Glutamatergic neuron (in vitro differentiated cells): ENCODE measurements at regions not wholly inside any gene's neighbourhood (a gene's known extent, or its start where the extent isn't known, plus 50 kb on each side); places are given as distances from the start of the nearest gene placed in this dataset.
"Not testable (repeated sequence)": the region's sequence is repeated elsewhere in the genome, so short reads cannot be mapped to it uniquely, and the experiment has no call there.

Source experiments
- DNase-seq: peaks from one replicate; pipeline ENCODE4 v3.0.0; 2022
- H3K27ac Mint-ChIP-seq: one replicate; pipeline ENCODE4 v1.8.0; 2020; ENCODE audit warnings: mild to moderate bottlenecking, mixed read lengths, inconsistent platforms; ENCODE audit not compliant: unreplicated experiment
- H3K27me3 Mint-ChIP-seq: one replicate; pipeline ENCODE4 v1.8.0; 2020; ENCODE audit warnings: mild to moderate bottlenecking, moderate library complexity, mixed read lengths, inconsistent platforms; ENCODE audit not compliant: unreplicated experiment
- H3K36me3 Mint-ChIP-seq: one replicate; pipeline ENCODE4 v1.8.0; 2020; ENCODE audit warnings: mild to moderate bottlenecking, mixed read lengths, inconsistent platforms; ENCODE audit not compliant: unreplicated experiment
- H3K4me1 Mint-ChIP-seq: one replicate; pipeline ENCODE4 v1.8.0; 2020; ENCODE audit warnings: mild to moderate bottlenecking, low read depth, mixed read lengths, inconsistent platforms; ENCODE audit not compliant: unreplicated experiment
- H3K4me3 Mint-ChIP-seq: one replicate; pipeline ENCODE4 v1.8.0; 2020; ENCODE audit warnings: mild to moderate bottlenecking, mixed read lengths, inconsistent platforms; ENCODE audit not compliant: unreplicated experiment
- H3K9me3 Mint-ChIP-seq: one replicate; pipeline ENCODE4 v1.8.0; 2020; ENCODE audit warnings: mild to moderate bottlenecking, moderate library complexity, mixed read lengths, inconsistent platforms; ENCODE audit not compliant: unreplicated experiment
- CTCF ChIP-seq: fragments of 200-600 bp; sonication (generic); IDR thresholded peaks from one replicate; pipeline ENCODE4 v1.5.0; 2021; ENCODE audit not compliant: partially characterized antibody, unreplicated experiment

GRCh38 chr11:38927993-38928392, 2330.0 kb upstream of the RAG2 start:
- no peaks in the 10 kb centered on the region for H3K9me3 Mint-ChIP-seq
- H3K4me1 Mint-ChIP-seq: no peaks in the 10 kb centered on the region
- no peaks in the 10 kb centered on the region for H3K27me3 Mint-ChIP-seq
- H3K27ac Mint-ChIP-seq: no peak overlapping the region
- no peak for TF ChIP-seq CTCF
- H3K4me3 Mint-ChIP-seq: no peak overlapping the region
- DNase-seq: no peak
- no peaks in the 10 kb centered on the region for H3K36me3 Mint-ChIP-seq

- no peak for TF ChIP-seq CTCF
- Mint-ChIP-seq H3K36me3 (no peaks in the 10 kb centered on the region), H3K9me3 (no peaks in the 10 kb centered on the region), H3K27ac (no peak overlapping the region), H3K4me1 (no peaks in the 10 kb centered on the region), H3K4me3 (no peak overlapping the region), H3K27me3 (no peaks in the 10 kb centered on the region)
- no peak for DNase-seq
Observed at GRCh38 chr11:38924644-38925043, 2326.6 kb upstream of the RAG2 start.

- Mint-ChIP-seq H3K27me3 (peaks cover 3% of the 10 kb centered on the region), H3K4me1 (no peaks in the 10 kb centered on the region), H3K4me3 (no peak overlapping the region), H3K9me3 (no peaks in the 10 kb centered on the region), H3K36me3 (no peaks in the 10 kb centered on the region), H3K27ac (no peak overlapping the region)
- no peak for DNase-seq
- TF ChIP-seq CTCF: no peak
Observed at GRCh38 chr11:38900211-38900610, 2302.2 kb upstream of the RAG2 start.

GRCh38 chr11:38894201-38894600, 2296.2 kb upstream of the RAG2 start:
- H3K4me3 Mint-ChIP-seq, H3K27ac Mint-ChIP-seq, H3K9me3 Mint-ChIP-seq, H3K27me3 Mint-ChIP-seq, DNase-seq, H3K36me3 Mint-ChIP-seq, H3K4me1 Mint-ChIP-seq: not testable (repeated sequence)

GRCh38 chr11:38884145-38884865, 2286.3 kb upstream of the RAG2 start:
- H3K4me3 Mint-ChIP-seq: no peak overlapping the region
- H3K27ac Mint-ChIP-seq: no peak overlapping the region
- peaks cover 2% of the 10 kb centered on the region for H3K4me1 Mint-ChIP-seq
- DNase-seq: no peak
- no peak for TF ChIP-seq CTCF
- H3K27me3 Mint-ChIP-seq: no peaks in the 10 kb centered on the region
- no peaks in the 10 kb centered on the region for H3K36me3 Mint-ChIP-seq
- H3K9me3 Mint-ChIP-seq: no peaks in the 10 kb centered on the region
